Subcutaneous abdominal adipose tissue (tissue), 5 donors: ENCODE measurements at regions not wholly inside any gene's neighbourhood (a gene's known extent, or its start where the extent isn't known, plus 50 kb on each side); places are given as distances from the start of the nearest gene placed in this dataset.

Source experiments
- H3K27ac ChIP-seq: one replicate; pipeline ENCODE4 v1.7.0; 2013; ENCODE audit warnings: low read depth, mild to moderate bottlenecking, inconsistent platforms, low read length, moderate library complexity
- H3K27me3 ChIP-seq, 5 donors: one replicate each; pipeline ENCODE4 v1.7.0; 2013; ENCODE audit warnings: low read length in 5 of 5, inconsistent platforms in 1 of 5; ENCODE audit not compliant: control insufficient read depth in 5 of 5, insufficient read depth in 4 of 5
- H3K36me3 ChIP-seq, 5 donors: one replicate each; pipeline ENCODE4 v1.7.0; 2013; ENCODE audit warnings: low read length in 5 of 5; ENCODE audit not compliant: control insufficient read depth in 5 of 5, insufficient read depth in 5 of 5
- H3K4me1 ChIP-seq, 5 donors: one replicate each; pipeline ENCODE4 v1.7.0; 2013; ENCODE audit warnings: low read length in 5 of 5, mild to moderate bottlenecking in 3 of 5, moderate library complexity in 1 of 5; ENCODE audit not compliant: control insufficient read depth in 5 of 5, insufficient read depth in 5 of 5
- H3K4me3 ChIP-seq, 5 donors: one replicate each; pipeline ENCODE4 v1.7.0; 2013; ENCODE audit warnings: low read length in 5 of 5, low read depth in 1 of 5
- H3K9ac ChIP-seq, 5 donors: one replicate each; pipeline ENCODE4 v1.7.0; 2013; ENCODE audit warnings: low read length in 5 of 5, mild to moderate bottlenecking in 4 of 5, moderate library complexity in 3 of 5
- H3K9me3 ChIP-seq, 5 donors: one replicate each; pipeline ENCODE4 v1.7.0; 2013; ENCODE audit warnings: low read length in 5 of 5; ENCODE audit not compliant: control insufficient read depth in 5 of 5
- donor health status: healthy.
- donor health status: healthy.
- donor health status: healthy.
- donor health status: healthy.
- donor health status: healthy.

- no peak overlapping the region for H3K9ac ChIP-seq
- no peak overlapping the region for H3K27ac ChIP-seq
- H3K9me3 ChIP-seq: no peaks in the 10 kb centered on the region
- no peaks in the 10 kb centered on the region for H3K27me3 ChIP-seq
- no peaks in the 10 kb centered on the region for H3K4me1 ChIP-seq
- no peaks in the 10 kb centered on the region for H3K36me3 ChIP-seq
- H3K4me3 ChIP-seq: no peak overlapping the region
These were observed 62.7 kb upstream of the BRINP3 start for GRCh38 chr1:190540366-190540765.

- H3K4me1 ChIP-seq: no peaks in the 10 kb centered on the region
- no peaks in the 10 kb centered on the region for H3K36me3 ChIP-seq
- no peaks in the 10 kb centered on the region for H3K9me3 ChIP-seq
- H3K27ac ChIP-seq: no peak overlapping the region
- H3K4me3 ChIP-seq: no peak overlapping the region
- H3K9ac ChIP-seq: no peak overlapping the region
- no peaks in the 10 kb centered on the region for H3K27me3 ChIP-seq
These were observed 74.0 kb upstream of the BRINP3 start for GRCh38 chr1:190551638-190552037.

- H3K27me3 ChIP-seq: no peaks in the 10 kb centered on the region
- no peak overlapping the region for H3K4me3 ChIP-seq
- no peak overlapping the region for H3K9ac ChIP-seq
- no peaks in the 10 kb centered on the region for H3K36me3 ChIP-seq
- H3K9me3 ChIP-seq: peaks cover 5 to 16% (median 9%) of the 10 kb centered on the region in 5 donors
- no peak overlapping the region for H3K27ac ChIP-seq
- no peaks in the 10 kb centered on the region for H3K4me1 ChIP-seq
These were observed 82.6 kb upstream of the BRINP3 start for GRCh38 chr1:190560161-190560681.

- no peaks in the 10 kb centered on the region for H3K27me3 ChIP-seq
- H3K36me3 ChIP-seq: no peaks in the 10 kb centered on the region
- no peak overlapping the region for H3K4me3 ChIP-seq
- H3K9ac ChIP-seq: no peak overlapping the region
- no peaks in the 10 kb centered on the region for H3K4me1 ChIP-seq
- H3K27ac ChIP-seq: no peak overlapping the region
- H3K9me3 ChIP-seq: peaks cover 5 to 16% (median 9%) of the 10 kb centered on the region in 5 donors
These were observed 85.6 kb upstream of the BRINP3 start for GRCh38 chr1:190563230-190563629.

- H3K36me3 ChIP-seq: no peaks in the 10 kb centered on the region
- H3K9ac ChIP-seq: no peak overlapping the region
- no peak overlapping the region for H3K27ac ChIP-seq
- no peaks in the 10 kb centered on the region for H3K4me1 ChIP-seq
- H3K9me3 ChIP-seq: peaks cover 4 to 13% (median 9%) of the 10 kb centered on the region in 5 donors
- H3K4me3 ChIP-seq: no peak overlapping the region
- H3K27me3 ChIP-seq: no peaks in the 10 kb centered on the region
These were observed 86.5 kb upstream of the BRINP3 start for GRCh38 chr1:190564117-190564516.

- Histone ChIP-seq H3K9me3 (no peaks in the 10 kb centered on the region), H3K27me3 (no peaks in the 10 kb centered on the region), H3K36me3 (no peaks in the 10 kb centered on the region), H3K27ac (no peak overlapping the region), H3K9ac (no peak overlapping the region), H3K4me3 (no peak overlapping the region), H3K4me1 (peaks cover 0 to 3% (median 0%) of the 10 kb centered on the region in 5 donors)
These were observed 100.4 kb upstream of the BRINP3 start for GRCh38 chr1:190578017-190578416.

- H3K9me3 ChIP-seq: no peaks in the 10 kb centered on the region
- H3K9ac ChIP-seq: no peak overlapping the region
- no peaks in the 10 kb centered on the region for H3K36me3 ChIP-seq
- H3K4me3 ChIP-seq: no peak overlapping the region
- no peak overlapping the region for H3K27ac ChIP-seq
- H3K27me3 ChIP-seq: no peaks in the 10 kb centered on the region
- H3K4me1 ChIP-seq: peaks cover 0 to 3% (median 0%) of the 10 kb centered on the region in 5 donors
These were observed 100.9 kb upstream of the BRINP3 start for GRCh38 chr1:190578526-190578925.

GRCh38 chr1:190579552-190580193 lies 102.0 kb upstream of the BRINP3 start:
- Histone ChIP-seq H3K27ac (no peak overlapping the region), H3K9me3 (no peaks in the 10 kb centered on the region), H3K9ac (no peak overlapping the region), H3K27me3 (no peaks in the 10 kb centered on the region), H3K36me3 (no peaks in the 10 kb centered on the region), H3K4me3 (peak overlapping the region in 1 of 5 donors; percentile 37), H3K4me1 (peaks cover 0 to 3% (median 0%) of the 10 kb centered on the region in 5 donors)

GRCh38 chr1:190583862-190584261 lies 106.2 kb upstream of the BRINP3 start:
- H3K27ac ChIP-seq: no peak overlapping the region
- no peak overlapping the region for H3K9ac ChIP-seq
- H3K4me1 ChIP-seq: peaks cover 0 to 3% (median 0%) of the 10 kb centered on the region in 5 donors
- no peaks in the 10 kb centered on the region for H3K27me3 ChIP-seq
- H3K36me3 ChIP-seq: no peaks in the 10 kb centered on the region
- H3K9me3 ChIP-seq: no peaks in the 10 kb centered on the region
- H3K4me3 ChIP-seq: no peak overlapping the region

- Histone ChIP-seq H3K4me1 (no peaks in the 10 kb centered on the region), H3K36me3 (no peaks in the 10 kb centered on the region)
These were observed 110.8 kb upstream of the BRINP3 start for GRCh38 chr1:190588424-190588823.

More at GRCh38 chr1:190588424-190588823, 110.8 kb upstream of the BRINP3 start:
- Histone ChIP-seq H3K9ac (no peak overlapping the region), H3K4me3 (no peak overlapping the region), H3K27ac (no peak overlapping the region), H3K9me3 (peaks cover 0 to 6% (median 0%) of the 10 kb centered on the region in 5 donors), H3K27me3 (no peaks in the 10 kb centered on the region)
